Middle frontal gyrus (tissue), 1 donor: ENCODE measurements at regions not wholly inside any gene's neighbourhood (a gene's known extent, or its start where the extent isn't known, plus 50 kb on each side); places are given as distances from the start of the nearest gene placed in this dataset.
"Not testable (repeated sequence)": the region's sequence is repeated elsewhere in the genome, so short reads cannot be mapped to it uniquely, and the experiment has no call there.

ENCODE experiments used
- DNase-seq: peaks from one replicate; pipeline ENCODE4 v3.0.0-alpha.2; 2015; ENCODE audit warnings: low spot score; ENCODE audit errors: extremely low spot score

DNA sequence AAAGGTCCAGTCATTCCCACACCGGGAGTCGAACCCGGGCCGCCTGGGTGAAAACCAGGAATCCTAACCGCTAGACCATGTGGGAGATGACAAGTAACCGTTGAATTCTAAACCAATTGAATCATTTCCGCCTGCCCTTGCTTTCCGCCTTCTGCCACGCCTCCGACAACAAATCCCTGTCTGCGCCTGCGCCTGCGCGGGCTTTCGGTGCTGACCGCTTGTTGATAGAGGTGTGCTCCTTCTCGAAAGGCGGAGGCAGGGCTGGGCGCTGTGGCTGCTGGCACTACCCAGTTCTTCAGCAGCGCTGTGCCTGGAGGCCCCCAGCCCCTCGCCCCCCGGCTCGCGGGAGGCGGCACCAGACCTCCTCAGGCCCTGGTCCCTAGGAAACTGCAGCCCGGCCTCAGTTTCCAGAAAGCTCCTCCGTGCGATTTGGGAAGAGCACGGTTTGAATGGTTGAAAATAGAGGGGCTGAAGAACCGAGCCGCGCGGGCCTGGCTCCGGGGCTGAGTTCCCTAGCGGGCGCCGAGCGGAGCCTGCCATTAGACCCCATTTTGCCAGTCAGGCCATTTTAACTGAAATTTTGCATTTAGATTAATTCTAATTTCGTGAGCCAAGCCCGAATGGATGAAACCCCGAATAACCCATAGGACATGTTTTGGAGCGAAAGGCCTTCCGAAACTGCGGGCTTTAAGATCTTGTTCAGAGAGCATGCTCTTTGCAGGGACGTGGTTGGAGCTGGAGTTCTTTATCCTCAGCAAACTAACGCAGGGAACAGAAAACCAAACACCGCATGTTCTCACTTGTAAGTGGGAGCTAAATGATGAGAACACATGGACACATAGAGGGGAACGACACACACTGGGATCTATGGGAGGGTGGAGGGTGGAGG is 219.3 kb upstream of the ATP10A start:
- peak; percentile 93 for DNase-seq

DNA sequence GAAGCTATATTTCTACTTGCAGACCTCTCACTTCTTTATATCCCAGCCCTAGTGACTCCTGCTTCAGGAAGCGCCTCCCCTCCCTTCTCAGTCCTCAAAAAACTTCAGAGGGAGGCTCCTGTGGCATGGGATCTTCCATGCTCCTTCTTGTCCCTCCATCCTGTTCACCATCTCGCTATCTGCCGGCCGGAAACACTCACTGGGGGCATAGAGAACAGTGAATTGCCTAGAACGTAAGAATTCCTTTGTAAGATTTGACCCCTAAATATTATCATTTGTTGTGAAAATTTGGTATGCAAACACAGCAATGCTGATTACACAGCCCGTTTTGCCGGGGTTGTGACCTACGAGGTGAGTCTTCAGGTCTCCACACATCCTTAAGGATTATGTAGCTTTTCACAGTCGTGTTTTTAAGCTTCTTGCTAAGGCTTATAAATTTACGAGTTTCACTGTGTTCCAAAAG is 218.7 kb upstream of the ATP10A start:
- DNase-seq, result no peak

DNA sequence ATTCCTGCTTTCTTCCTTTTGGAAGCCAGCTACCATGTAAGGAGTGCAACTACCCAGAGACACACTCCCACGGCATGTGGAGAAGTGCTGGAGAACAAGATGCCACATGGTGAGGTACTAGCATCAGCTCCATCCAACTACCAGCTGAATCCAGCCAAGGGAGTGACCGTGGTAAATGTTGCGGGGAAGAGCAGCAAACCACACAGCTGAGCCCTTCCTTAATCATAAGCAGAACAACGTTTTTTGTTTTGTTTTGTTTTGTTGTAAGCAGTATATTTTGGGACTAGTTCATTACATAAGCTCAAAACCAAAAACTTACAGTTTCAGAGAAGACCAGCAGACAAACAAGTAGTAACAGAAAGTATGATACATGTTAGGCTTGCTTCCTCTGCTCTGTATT is 212.6 kb upstream of the ATP10A start:
- DNase-seq, result no peak

DNA sequence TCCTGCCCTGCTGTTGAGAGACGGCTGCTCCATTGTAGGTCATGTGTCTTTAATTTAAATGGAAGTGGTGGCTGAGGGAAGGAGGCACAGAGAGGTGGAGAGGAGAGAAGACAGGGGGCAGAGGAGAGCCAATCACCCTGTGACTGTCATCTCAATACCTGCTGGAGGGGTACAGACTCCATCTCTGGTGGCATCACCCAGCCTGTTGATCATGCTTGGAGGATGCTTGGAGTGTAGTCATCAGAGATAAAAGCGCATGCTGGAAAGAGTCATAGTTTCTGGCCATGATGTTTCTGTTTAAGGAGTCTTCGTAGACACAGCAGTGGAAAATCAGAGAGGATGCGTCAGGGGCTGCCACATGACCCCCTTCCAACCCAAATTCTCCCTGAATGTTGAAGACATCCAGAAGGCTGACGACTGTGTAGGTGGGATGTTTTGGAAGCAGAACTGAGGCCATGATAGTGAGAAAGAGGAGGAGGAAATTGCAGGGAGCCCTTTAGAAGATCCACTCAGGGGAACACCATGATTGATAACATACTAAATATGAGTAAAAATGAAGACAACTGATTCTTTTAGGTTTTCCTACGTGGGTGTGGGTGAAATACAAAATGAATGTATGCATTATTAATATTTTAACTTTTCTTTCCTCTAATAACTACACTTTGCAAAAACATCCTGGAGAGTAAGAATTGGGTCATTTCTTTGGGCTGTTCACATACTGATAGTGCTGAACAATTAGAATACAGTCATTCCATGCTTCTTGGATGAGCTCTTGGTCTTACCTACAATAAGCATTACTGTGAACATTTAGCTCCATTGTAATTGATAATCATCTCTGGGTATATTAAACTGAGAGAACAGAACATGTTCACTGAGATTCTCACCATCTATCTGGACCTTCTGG is 210.6 kb upstream of the ATP10A start:
- no peak for DNase-seq

DNA sequence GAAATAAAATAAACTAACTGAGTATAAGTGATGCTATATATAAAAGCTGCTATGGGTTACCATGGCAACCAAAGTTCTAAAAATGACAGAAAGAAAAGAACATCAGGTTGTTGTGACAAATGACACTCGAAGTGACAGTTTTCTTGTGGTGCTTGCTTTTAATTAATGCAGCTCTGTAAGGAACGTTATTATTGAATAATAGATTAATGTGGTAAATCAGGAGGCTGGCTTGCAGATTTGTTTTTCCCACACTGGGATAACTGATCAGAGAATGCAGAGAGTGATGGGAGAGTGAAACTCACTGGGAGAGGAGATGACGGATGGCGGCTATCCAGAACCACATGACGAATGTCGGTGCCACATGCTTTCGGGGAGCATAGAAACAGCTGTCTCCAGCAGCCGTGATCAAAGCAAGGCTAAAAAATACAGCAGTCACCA is 207.0 kb upstream of the ATP10A start:
- no peak for DNase-seq

DNA sequence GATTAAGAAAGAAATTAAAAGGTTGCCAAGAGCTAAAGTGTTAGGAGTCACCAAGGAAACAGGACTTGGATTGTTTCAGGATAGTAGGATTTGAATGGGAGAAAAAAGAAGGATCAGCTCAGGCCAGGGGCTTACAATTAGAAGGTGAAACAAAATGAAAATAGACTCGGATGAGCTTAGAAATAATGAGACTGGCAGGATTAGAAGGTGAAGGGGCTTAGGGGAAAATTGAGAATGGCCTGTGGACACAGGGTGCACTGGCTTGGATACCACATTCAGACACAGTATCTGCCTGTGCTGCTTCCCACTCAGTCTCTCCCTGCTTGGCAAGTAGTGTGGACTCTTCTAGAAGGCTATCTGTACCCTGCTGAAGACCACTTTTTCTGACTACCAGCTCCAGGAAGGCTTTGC is 206.1 kb upstream of the ATP10A start:
- no peak for DNase-seq

DNA sequence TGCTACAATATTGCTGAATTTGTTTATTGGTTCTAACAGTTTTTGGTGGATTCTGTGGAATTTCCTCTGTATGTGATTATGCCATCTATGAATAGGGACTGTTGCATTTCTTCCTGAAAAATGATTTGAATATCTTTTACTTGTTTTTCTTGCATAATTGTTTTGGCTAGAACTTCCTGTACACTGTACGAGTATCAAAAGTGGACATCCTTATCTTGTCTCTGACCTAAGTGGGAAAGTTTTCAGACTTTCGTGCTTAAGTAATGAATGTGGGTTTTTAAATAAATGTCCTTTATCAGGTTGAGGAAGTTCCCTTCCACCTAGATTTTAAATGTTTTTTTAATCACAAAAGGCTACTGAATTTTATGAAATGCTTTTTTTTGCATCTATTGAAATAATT is 203.8 kb upstream of the ATP10A start:
- no peak for DNase-seq

DNA sequence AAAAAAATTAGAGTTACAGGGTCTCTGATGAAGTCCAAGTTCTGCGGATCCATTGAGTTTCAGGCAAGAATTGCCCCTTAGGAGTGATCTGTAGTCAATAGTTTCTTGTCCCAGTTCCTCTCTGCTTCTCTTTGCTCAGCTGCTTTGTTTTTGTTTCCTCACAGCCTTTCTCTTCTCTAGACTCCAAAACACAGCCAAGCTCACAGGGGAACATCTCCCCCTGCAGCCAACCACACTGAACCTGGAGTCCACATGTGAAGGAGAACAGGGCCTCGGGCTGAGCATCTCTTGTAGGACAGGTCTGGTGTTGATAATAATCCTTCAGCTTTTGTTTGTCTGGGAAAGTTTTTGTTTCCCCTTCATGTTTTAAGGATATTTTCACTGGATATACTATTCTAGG is 202.6 kb upstream of the ATP10A start:
- no peak for DNase-seq

DNA sequence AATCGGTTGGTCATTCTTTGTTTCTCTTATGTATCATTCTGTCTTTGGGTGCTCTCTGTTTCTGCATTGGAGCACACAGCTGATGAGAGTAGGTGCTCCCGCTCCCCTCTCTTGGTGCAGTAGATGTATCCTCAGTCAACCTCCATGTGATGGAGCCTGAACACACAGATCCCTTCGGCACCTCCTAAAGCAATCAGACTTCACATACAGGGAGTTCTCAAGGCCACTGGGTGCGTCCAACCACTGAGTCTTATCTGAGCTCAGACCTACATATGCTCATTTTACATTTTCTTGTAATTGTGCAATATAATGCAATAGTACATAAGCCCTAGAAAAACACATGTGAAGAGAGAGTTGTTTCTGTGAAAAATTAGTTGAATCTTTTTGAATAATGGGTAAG is 198.1 kb upstream of the ATP10A start:
- DNase-seq, result no peak

DNA sequence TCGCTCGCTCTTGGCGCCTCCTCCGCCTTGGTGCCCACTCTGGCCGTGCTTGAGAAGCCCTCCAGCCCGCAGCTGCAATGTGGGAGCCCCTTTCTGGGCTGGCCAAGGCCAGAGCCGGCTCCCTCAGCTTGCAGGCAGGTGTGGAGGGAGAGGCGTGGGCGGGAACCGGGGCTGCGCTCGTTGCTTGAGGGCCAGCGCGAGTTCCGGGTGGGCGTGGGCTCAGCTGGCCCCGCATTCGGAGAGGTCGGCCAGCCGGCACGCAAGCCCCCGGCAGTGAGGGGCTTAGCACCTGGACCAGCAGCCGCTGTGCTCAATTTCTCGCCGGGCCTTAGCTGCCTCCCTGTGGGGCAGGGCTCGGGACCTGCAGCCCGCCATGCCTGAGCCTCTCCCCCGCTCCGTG is 193.6 kb upstream of the ATP10A start:
- DNase-seq, result not testable (repeated sequence)

DNA sequence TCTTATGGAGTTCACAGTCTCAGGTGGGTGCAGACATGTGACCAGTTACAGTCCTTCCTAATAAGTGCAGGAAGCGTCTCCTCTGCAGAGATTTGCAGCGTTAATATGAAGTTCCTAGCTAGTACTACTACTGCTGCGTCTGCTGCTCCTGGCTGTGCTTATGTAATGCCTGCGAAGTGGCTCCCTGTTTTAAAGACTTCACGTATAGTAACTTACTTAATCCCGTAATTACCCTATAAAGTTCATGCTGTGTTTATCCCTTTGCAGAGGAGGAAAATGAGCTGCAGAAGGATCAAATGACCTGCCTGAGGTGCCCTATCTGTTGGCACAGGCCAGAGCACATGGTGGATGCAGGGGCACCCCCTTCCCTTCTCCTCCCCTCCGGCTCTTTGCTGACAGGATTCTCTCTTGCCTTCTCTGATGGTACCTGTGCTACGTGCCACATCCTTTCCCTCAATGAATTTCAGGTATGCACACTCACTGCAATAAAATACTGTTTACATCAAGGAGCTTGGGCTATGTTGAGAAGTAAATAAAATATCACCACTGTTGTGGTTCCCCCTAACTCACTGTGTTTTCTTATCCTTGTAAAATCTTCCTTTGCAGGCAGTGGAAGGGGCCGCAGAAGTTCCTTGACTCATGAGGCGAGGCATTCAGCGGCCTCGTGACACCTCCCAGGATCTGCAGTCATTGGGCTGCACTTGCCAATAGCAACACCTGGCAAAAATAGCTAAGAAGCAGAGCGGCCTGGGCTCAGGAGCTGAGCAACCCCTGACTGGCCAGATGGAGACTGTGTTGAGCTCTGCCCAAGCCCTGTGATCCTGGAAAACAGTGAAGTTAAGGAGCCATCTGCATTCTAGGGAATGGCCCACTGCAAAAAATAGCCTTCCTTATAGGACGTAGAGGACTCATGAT is 188.9 kb upstream of the ATP10A start:
- DNase-seq, result no peak

DNA sequence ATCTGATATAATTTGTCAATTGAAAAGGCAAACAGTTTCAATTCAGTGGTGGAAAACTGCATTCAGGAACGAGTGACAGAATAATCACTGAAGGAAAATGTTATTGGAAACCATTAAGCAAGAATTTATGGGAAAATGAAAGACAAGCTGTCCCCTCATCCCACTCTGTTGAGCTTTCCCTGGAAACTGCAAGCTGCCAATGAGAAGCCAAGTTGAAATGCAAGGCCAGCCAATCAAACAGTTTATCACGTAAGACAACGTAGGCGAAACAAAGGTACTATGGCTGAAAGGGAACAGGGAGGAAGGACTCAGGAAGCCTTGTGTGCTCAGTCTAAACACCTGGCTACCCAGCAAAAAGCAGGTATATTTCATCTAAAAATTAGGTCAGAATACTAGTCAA is 187.9 kb upstream of the ATP10A start:
- DNase-seq, result no peak

DNA sequence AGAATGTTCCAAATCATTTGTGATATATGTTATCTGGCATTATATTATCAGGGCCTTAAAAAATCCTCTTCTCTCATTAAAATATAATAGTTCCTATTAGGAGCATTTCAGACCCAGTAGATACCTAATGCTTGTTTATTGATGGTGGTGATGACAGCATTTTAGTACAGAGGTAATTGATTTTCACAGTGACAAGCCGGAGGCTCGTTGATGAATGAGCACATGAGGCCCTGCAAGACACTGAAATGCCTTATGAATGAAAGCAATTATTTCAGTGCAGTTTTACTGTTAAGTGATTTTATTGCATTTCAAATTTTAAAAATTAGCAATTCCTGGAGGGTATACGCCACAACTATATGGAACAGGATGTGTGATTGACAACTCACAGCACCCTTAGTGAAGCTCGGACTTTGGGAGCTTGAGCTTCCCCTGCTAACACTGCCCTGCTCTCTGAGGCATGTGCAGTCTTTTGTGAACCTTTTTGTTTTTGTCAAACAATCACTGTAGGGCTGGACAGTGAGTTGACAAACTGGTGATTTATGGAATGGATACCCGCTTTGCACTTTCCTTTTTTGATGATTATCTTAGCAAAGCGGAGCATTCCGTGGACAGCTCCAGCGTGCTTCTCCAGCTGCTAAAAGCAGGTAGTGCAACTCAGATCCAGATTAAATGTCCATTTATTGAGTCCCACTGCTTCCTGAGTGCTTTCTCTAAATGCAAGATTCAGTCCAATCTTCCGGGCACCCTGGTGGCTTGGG is 187.0 kb upstream of the ATP10A start:
- DNase-seq, result no peak

DNA sequence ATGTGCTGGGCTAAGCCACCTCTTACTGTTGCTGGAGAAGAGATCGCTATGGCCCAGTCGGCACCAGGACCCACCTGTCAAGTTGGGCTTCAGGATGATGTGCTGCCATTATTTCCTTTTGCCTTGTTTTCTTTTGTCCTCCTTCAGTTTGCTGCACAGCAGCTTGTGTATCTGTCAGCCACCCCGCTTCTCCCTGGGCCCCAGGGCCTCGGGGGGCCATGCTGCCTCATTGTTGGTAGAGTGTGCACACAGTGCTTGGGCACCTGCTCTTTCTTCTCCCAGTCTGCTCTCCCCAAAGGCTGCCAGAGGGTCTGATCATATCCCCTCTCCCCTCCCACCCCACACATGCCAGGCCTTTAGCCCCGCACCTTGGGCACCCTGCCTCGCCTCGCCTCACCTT is 185.5 kb upstream of the ATP10A start:
- no peak for DNase-seq

DNA sequence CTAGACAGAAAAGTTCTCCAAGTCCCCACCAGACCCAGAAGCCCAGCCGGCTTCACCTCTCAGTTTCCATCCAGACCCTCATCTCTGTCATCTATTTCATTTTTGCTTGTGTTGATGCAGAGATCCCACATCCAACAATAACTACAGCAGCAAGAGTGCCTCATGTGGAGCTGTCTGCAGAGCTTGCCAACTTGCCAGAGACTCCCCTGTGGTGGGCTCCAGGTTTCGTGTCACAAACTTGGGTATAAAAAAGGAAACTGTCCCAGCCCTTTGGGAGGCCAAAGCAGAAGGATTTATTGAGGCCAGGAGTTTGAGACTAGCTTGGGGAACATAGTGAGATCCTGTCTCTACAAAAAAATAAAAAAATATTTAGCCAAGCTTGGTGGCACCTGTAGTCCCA is 182.4 kb upstream of the ATP10A start:
- no peak for DNase-seq

DNA sequence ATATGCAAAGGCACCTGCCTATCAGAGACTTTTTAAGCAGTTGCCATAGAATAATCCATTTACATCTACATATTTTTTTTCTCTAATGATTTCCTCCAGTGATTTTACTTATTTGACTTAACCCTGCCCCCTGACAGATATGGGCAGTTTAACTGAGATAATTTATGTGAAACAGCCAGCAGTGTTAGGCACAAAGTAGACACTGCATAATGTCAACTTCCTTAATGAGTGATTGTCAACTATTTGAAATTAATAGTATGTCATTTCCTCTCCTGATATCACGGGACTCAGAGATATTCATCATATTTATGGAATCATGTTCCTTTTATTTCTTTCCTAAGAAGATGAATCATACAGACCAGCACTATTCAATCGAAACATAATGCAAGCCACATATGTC is 179.9 kb upstream of the ATP10A start:
- DNase-seq, result no peak

DNA sequence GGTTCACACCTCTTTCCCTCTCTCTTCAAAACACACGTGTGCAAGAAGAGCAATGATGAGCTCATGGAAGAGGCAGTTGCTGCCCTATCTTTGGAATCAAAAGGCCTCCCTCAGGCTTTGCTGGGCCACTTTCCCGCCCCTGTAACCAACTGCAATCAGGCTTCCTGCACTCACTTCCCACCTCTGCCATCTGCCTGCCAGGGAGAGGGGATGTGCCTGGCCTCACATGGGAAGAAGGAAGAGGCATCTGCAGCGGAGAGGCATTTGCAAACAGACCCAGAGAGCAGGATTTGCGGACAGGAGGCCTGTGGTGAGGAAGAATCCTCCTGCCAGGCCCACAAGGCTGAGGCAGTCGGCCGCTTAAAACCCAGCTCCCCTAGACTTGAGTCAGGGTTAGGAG is 175.6 kb upstream of the ATP10A start:
- DNase-seq, result no peak

DNA sequence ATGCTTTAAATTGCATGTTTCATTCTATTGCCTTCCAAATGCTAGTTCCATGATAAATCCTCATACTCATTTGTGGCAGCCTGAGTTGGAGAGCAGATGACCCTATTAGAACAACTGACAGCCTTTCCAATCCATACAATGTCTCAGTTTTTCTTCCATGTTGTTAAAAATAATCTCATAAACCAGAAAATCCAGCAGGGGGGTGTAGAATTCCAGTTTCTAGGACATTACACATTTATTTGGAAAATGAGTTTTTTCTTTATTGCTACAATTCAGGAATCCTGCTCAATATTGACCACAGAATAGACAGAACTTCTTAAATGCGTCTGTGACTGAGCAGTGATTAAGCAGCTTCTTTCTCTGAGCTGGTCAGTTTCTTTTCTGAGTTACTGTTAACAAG is 174.2 kb upstream of the ATP10A start:
- no peak for DNase-seq

DNA sequence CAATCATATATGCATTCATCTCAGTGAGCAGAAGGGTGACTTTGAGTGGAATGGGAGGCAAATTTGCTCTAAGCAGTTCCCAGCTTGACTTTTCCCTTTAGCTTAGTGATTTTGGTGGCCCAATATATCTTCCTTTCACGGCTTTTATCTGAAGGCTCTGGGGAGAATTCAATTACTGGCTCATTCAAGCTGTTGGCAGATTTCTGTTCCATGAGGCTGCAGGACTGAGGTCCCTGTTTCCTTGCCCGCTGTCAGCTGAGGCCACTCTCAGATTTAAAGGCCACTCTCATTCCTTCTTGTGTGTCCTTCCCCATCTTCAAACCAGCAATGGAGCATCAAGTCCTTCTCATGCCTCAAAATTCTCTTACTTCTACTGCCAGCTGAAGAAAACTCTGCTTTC is 170.4 kb upstream of the ATP10A start:
- DNase-seq, result no peak

DNA sequence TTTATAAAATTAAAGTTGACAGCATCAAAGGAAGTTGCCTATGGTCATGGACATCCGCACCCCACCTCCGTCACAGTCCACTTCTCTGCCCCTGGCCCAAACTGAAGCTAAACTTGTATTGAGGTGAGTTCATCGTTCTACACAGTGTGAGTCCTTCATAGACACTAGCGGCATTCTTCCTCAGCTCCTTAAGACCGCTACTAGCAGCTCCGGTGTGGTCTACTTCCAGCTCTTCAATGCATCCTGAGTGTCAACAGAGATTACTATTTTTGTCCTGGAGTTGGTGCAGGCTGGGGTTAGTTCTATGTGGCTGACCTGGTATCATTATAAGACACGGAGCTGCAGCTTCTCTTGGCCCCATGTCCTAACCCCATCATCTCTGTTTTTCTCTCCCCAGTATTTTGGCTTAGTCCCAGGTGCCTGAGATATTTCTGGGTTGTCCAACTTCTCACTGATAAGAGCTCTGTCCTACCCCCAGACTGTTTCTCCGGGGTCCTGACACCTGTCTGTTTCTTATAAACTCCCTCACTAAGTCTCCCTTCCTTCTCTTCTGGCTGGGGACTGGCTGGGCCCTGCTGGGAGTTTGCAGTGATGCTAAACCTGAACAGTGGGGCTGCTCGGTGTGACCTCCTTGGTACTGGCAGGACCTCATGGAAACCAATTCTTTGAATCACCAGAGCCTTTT is 169.2 kb upstream of the ATP10A start:
- no peak for DNase-seq
